ENCODE measurements at regions not wholly inside any gene's neighbourhood (a gene's known extent, or its start where the extent isn't known, plus 50 kb on each side); places are given as distances from the start of the nearest gene placed in this dataset.

GRCh38 chr4:84100071-84100470 is 399.0 kb downstream of the NKX6-1 start:
- intact Hi-C loops (cut with DNase I), result no loop called here
- 68% methylated on average over 4 of the region's 4 CpGs for WGBS

GRCh38 chr4:84099599-84099998 is 399.5 kb downstream of the NKX6-1 start:
- WGBS, result 33% methylated on average over 2 of the region's 2 CpGs
- Histone ChIP-seq H3K36me3 (no peaks in the 10 kb centered on the region), H3K4me1 (peaks cover 0 to 5% (median 2%) of the 10 kb centered on the region in 4 donors), H3K9me3 (no peaks in the 10 kb centered on the region), H3K4me3 (no peak overlapping the region), H3K27ac (replicated peaks in 1 of 4) (no peak overlapping the region), H3K27me3 (no peaks in the 10 kb centered on the region)
- TF ChIP-seq POLR2AphosphoS5 (IDR thresholded peaks at IDR 0.05) (no peak), CTCF (IDR thresholded peaks at IDR 0.05) (no peak), EP300 (IDR thresholded peaks at IDR 0.05) (no peak), POLR2A (IDR thresholded peaks at IDR 0.05; ENCODE audit: low read depth) (no peak)
- no peak for DNase-seq (ENCODE audit: extremely low spot score)
- intact Hi-C loops (cut with DNase I), result no loop called here

More at GRCh38 chr4:84100071-84100470, 399.0 kb downstream of the NKX6-1 start:
- Histone ChIP-seq H3K27ac (replicated peaks in 1 of 4) (no peak overlapping the region), H3K27me3 (no peaks in the 10 kb centered on the region), H3K9me3 (no peaks in the 10 kb centered on the region), H3K36me3 (no peaks in the 10 kb centered on the region), H3K4me1 (peaks cover 0 to 5% (median 2%) of the 10 kb centered on the region in 4 donors), H3K4me3 (no peak overlapping the region)
- TF ChIP-seq CTCF (IDR thresholded peaks at IDR 0.05) (no peak), POLR2A (IDR thresholded peaks at IDR 0.05; ENCODE audit: low read depth) (no peak), EP300 (IDR thresholded peaks at IDR 0.05) (no peak), POLR2AphosphoS5 (IDR thresholded peaks at IDR 0.05) (no peak)
- DNase-seq (ENCODE audit: extremely low spot score), result no peak

GRCh38 chr4:84091266-84091665 is 407.8 kb downstream of the NKX6-1 start:
- TF ChIP-seq POLR2A (IDR thresholded peaks at IDR 0.05; ENCODE audit: low read depth), result no peak
- no peak for TF ChIP-seq POLR2AphosphoS5 (IDR thresholded peaks at IDR 0.05)
- WGBS, result 42% methylated on average over 2 of the region's 2 CpGs
- Histone ChIP-seq H3K27me3 (no peaks in the 10 kb centered on the region), H3K4me1 (peaks cover 0 to 18% (median 16%) of the 10 kb centered on the region in 4 donors), H3K36me3 (no peaks in the 10 kb centered on the region), H3K9me3 (no peaks in the 10 kb centered on the region), H3K27ac (replicated peaks in 1 of 4) (no peak overlapping the region), H3K4me3 (no peak overlapping the region)
- intact Hi-C loops (cut with DNase I), result no loop called here
- DNase-seq (ENCODE audit: extremely low spot score), result no peak

DNA sequence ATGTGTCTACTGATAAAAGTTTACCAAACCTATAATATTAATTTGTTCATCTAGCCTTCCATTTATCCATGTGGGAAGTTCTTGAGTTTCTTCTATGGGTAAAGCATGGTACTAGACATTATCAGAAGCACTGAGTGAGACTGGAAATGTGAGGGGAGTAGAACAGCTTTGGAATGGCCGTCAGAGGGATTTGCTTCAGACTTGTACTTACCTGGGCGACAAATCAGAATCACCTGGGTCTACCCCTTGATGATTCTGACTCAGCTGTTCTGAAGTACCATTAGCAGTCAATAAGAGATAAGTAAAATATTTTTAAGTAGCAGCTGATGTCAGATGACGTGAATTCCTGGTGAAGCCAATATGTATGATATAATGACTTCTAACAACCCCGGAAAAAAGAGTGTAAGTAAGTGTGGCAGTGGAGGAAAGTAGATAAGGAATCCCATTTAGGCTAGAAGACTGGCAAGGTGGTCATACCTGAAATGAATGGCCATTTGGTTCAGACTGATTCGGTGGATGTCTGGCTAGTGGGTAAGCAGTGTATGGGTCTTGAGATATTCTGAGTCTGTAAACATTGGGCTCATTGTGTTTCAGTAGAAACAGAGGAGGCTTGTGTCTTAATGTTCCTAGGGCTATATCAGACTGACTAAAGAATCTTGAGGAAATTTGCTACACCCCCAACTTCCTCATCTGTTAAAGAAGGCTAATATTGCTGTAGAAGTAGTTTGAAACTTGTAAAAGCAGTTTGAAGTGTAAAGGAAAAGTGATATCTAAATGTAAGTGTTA is 409.2 kb downstream of the NKX6-1 start:
- Histone ChIP-seq H3K27ac (replicated peaks in 1 of 4) (no peak overlapping the region), H3K4me1 (peaks cover 0 to 29% (median 20%) of the 10 kb centered on the region in 4 donors), H3K36me3 (no peaks in the 10 kb centered on the region), H3K4me3 (no peak overlapping the region), H3K9me3 (no peaks in the 10 kb centered on the region), H3K27me3 (no peaks in the 10 kb centered on the region)
- 94% methylated on average over 5 of the region's 5 CpGs for WGBS
- intact Hi-C loops (cut with DNase I), result no loop called here
- TF ChIP-seq POLR2AphosphoS5 (IDR thresholded peaks at IDR 0.05), result no peak
- no peak for TF ChIP-seq POLR2A (IDR thresholded peaks at IDR 0.05; ENCODE audit: low read depth)
- TF ChIP-seq CTCF (IDR thresholded peaks at IDR 0.05), result no peak
- TF ChIP-seq EP300 (IDR thresholded peaks at IDR 0.05), result no peak
- DNase-seq (ENCODE audit: extremely low spot score), result no peak

DNA sequence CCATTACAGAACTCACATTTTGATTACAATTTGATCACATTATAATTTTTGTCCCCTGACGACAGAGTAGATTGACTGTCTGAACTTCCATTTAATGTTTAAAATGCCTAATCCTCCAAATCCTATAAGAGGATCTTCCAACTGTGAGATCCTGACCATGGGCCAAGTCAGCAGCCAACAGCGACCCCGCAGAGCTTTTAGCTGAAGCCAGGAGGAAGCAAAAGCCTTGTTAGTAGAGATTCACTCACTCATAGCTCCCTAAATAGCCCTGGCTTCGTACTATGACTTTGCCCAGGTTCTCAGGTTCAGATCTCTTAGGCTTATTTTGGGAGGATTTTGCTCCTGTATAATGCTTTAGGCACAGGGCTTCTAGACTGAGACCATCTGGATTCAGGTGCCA is 413.1 kb downstream of the NKX6-1 start:
- Histone ChIP-seq H3K27ac (replicated peaks in 1 of 4) (no peak overlapping the region), H3K9me3 (no peaks in the 10 kb centered on the region), H3K36me3 (no peaks in the 10 kb centered on the region), H3K27me3 (no peaks in the 10 kb centered on the region), H3K4me3 (no peak overlapping the region), H3K4me1 (peaks cover 0 to 20% (median 12%) of the 10 kb centered on the region in 4 donors)
- 53% methylated on average over 4 of the region's 4 CpGs for WGBS
- DNase-seq (ENCODE audit: extremely low spot score), result no peak
- TF ChIP-seq CTCF (IDR thresholded peaks at IDR 0.05), result no peak
- no peak for TF ChIP-seq EP300 (IDR thresholded peaks at IDR 0.05)
- no peak for TF ChIP-seq POLR2AphosphoS5 (IDR thresholded peaks at IDR 0.05)
- no peak for TF ChIP-seq POLR2A (IDR thresholded peaks at IDR 0.05; ENCODE audit: low read depth)
- intact Hi-C loops (cut with DNase I), result no loop called here
